ENCODE measurements at regions not wholly inside any gene's neighbourhood (a gene's known extent, or its start where the extent isn't known, plus 50 kb on each side); places are given as distances from the start of the nearest gene placed in this dataset.
A peak's percentile ranks its signal among the peaks of the same experiment; 100 is the strongest.

- ChIA-PET POLR2A (no interaction called here), CTCF (no interaction called here)
- peak overlapping the region; percentile 91 for H3K4me2 ChIP-seq
- DNase-seq (ENCODE audit: low read depth in 1 of 2, low spot score in 1 of 2) (peak in 1 of 2 experiments; percentile 7), ATAC-seq (peak; percentile 69 to 87), FAIRE-seq (no peak)
- TF ChIP-seq RNF2 (IDR thresholded peaks at IDR 0.05; ENCODE audit: borderline replicate concordance, low read depth) (peak; percentile 68; the same call in 1 of the 2 replicates), CBX8 (IDR thresholded peaks at IDR 0.05) (peak; percentile 62; the same call in 1 of the 2 replicates), MAX (IDR thresholded peaks at IDR 0.05) (no peak), POLR2AphosphoS2 (conservative IDR thresholded peaks at IDR 0.05; ENCODE audit: low read length) (no peak), ZFP36 (IDR thresholded peaks at IDR 0.05; ENCODE audit: borderline replicate concordance, partially characterized antibody) (peak; percentile 9)
- H3K27ac ChIP-seq: peak overlapping the region; percentile 68 to 84; a peak in 5 of 6 replicates
- peak overlapping the region; percentile 81 for H3K4me3 ChIP-seq
- 2% methylated on average over 16 of the region's 84 CpGs for WGBS (ENCODE audit: missing lambda C conversion rate)
- H3K4me1 ChIP-seq: 0 out of 3 replicates have a peak, but pooled peaks cover 7% of the 10 kb centered on the region
- H3K9me3 ChIP-seq: no peaks in the 10 kb centered on the region
These were observed 64.7 kb upstream of the STARD13 start for GRCh38 chr13:33349986-33350826.

- 36% methylated on average over 2 of the region's 2 CpGs for WGBS (ENCODE audit: missing lambda C conversion rate)
- Histone ChIP-seq H3K4me2 (peak overlapping the region; percentile 91; the same call in 2 of the 3 replicates), H3K27ac (no peak overlapping the region), H3K4me1 (0 out of 3 replicates have a peak, but pooled peaks cover 7% of the 10 kb centered on the region), H3K9me3 (no peaks in the 10 kb centered on the region), H3K4me3 (no peak overlapping the region)
- peak in 1 of 2 experiments; percentile 65; a peak in 3 of 6 replicates for ATAC-seq
- DNase-seq (ENCODE audit: low read depth in 1 of 2, low spot score in 1 of 2): peak in 1 of 2 experiments; percentile 25
- TF ChIP-seq KDM1A (IDR thresholded peaks at IDR 0.05; ENCODE audit: low read depth) (no peak), NPAS2 (CRISPR knock-in tag; IDR thresholded peaks at IDR 0.05; ENCODE audit: borderline replicate concordance) (no peak)
- CTCF ChIA-PET: no interaction called here
- no peak for FAIRE-seq
- POLR2A ChIA-PET: no interaction called here
These were observed 65.8 kb upstream of the STARD13 start for GRCh38 chr13:33351319-33351718.

GRCh38 chr13:33352041-33352440 lies 66.5 kb upstream of the STARD13 start:
- CTCF ChIA-PET: no interaction called here
- no peak overlapping the region for H3K4me2 ChIP-seq
- no peak overlapping the region for H3K27ac ChIP-seq
- no peaks in the 10 kb centered on the region for H3K9me3 ChIP-seq
- H3K4me3 ChIP-seq: no peak overlapping the region
- H3K4me1 ChIP-seq: 0 out of 3 replicates have a peak, but pooled peaks cover 7% of the 10 kb centered on the region
- DNase-seq (ENCODE audit: low read depth in 1 of 2, low spot score in 1 of 2) (no peak), ATAC-seq (no peak), FAIRE-seq (no peak)
- 87% methylated on average over 5 of the region's 5 CpGs for WGBS (ENCODE audit: missing lambda C conversion rate)
- TF ChIP-seq HOXA7 (CRISPR knock-in tag; IDR thresholded peaks at IDR 0.05): no peak
- TF ChIP-seq POLR2AphosphoS2 (conservative IDR thresholded peaks at IDR 0.05; ENCODE audit: low read length): no peak
- no peak for TF ChIP-seq CEBPB (IDR thresholded peaks at IDR 0.05)
- TF ChIP-seq HES2 (IDR thresholded peaks at IDR 0.05): no peak
- TF ChIP-seq ESRRA (IDR thresholded peaks at IDR 0.05; ENCODE audit: borderline replicate concordance, low read length): no peak
- POLR2A ChIA-PET: no interaction called here

- Histone ChIP-seq H3K9me3 (no peaks in the 10 kb centered on the region), H3K27ac (no peak overlapping the region), H3K4me3 (no peak overlapping the region), H3K4me1 (0 out of 3 replicates have a peak, but pooled peaks cover 7% of the 10 kb centered on the region), H3K4me2 (no peak overlapping the region)
- DNase-seq (ENCODE audit: low read depth in 1 of 2, low spot score in 1 of 2) (no peak), ATAC-seq (no peak), FAIRE-seq (no peak)
- ChIA-PET CTCF (no interaction called here), POLR2A (no interaction called here)
- 94% methylated on average over 5 of the region's 5 CpGs for WGBS (ENCODE audit: missing lambda C conversion rate)
- TF ChIP-seq HOXB13 (CRISPR knock-in tag; IDR thresholded peaks at IDR 0.05; ENCODE audit: low read depth) (no peak), ESRRA (IDR thresholded peaks at IDR 0.05; ENCODE audit: borderline replicate concordance, low read length) (no peak), KDM5A (IDR thresholded peaks at IDR 0.05) (no peak), E2F6 (IDR thresholded peaks at IDR 0.05; ENCODE audit: borderline replicate concordance, low read depth) (no peak), GATA3 (IDR thresholded peaks at IDR 0.05; ENCODE audit: borderline replicate concordance) (no peak), ZNF302 (CRISPR knock-in tag; IDR thresholded peaks at IDR 0.05) (no peak), USF2 (IDR thresholded peaks at IDR 0.05) (no peak), REST (IDR thresholded peaks at IDR 0.05) (no peak), ZSCAN20 (CRISPR knock-in tag; IDR thresholded peaks at IDR 0.05) (no peak), EP300 (IDR thresholded peaks at IDR 0.05) (no peak), ATOH8 (CRISPR knock-in tag; IDR thresholded peaks at IDR 0.05; ENCODE audit: low read depth) (no peak), ZFP36 (IDR thresholded peaks at IDR 0.05; ENCODE audit: borderline replicate concordance, partially characterized antibody) (no peak), RNF2 (IDR thresholded peaks at IDR 0.05; ENCODE audit: borderline replicate concordance, low read depth) (no peak), RAD21 (conservative IDR thresholded peaks at IDR 0.05 in 1 of 2, IDR thresholded peaks at IDR 0.05 in 1 of 2) (no peak)
These were observed 67.0 kb upstream of the STARD13 start for GRCh38 chr13:33352526-33352925.
